GM04504 (cell line): ENCODE measurements at regions not wholly inside any gene's neighbourhood (a gene's known extent, or its start where the extent isn't known, plus 50 kb on each side); places are given as distances from the start of the nearest gene placed in this dataset.

Source experiments
- DNase-seq: peaks from one replicate; pipeline ENCODE4 v3.0.0-alpha.2; 2012; ENCODE audit warnings: low read depth

DNA sequence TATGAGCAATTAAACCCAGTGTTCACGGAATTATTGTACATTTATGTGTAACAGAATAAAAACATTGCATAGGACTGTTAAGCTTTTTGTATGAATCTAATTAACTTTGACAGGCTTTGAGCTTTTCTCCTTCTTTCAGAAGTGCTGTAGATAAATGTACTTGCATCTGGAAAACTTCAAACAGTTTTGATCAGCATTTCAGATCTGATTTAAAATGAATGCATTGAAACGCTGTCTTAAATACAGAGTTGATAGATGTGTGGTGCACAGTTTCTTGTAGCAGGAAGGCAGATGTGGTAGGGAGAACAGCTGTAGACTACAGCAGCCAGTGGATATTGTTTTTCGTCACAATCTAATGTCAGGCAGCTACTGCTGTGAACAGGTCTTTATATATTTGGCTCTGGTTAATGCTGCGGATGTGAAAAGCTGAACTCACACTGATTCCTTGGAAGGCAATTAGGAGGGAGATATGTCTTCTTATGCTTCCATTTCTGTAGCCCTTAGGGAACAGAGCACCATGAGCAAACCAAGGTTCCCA is 193.8 kb upstream of the GOLIM4 start:
- DNase-seq, result no peak

DNA sequence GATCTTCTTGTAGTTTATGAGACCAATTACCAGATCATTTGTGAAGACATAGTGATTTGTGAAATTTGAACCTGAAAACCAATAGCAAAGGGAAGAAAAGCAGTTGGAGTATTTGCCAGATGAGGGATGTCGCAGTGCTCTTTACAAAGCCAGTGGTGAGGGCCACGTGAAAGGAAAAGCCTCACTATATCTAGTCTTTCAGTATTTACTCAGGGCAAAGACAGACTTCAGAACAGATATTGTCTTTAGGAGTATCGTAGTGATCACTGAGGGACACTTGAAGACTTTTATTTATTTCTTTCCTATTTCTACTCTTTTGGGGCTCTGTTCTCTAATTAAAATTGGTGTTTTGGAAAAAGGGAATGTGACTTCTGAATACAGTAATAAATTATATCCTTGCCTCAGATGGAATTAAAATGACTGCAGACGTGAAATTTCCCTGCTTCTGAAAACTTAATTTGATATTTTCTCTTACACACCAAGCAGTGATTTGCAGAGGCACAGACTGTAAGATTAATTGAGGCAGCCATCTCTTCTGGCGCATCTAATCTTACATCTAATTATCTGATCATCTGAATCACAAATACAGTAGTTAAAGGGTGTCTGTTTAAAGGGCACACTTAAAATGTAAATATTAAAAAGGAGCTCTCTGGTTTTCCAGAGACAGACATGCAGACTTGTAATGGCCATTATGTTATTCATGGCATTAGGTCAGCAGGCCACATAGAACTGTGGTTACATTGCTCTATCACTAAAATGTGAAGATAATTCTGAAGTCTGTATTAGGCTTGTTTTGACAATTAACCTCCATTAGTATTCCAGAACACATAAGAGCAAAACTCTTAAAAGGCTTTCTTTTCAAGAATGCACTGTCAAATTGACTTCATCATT is 193.0 kb upstream of the GOLIM4 start:
- no peak for DNase-seq

DNA sequence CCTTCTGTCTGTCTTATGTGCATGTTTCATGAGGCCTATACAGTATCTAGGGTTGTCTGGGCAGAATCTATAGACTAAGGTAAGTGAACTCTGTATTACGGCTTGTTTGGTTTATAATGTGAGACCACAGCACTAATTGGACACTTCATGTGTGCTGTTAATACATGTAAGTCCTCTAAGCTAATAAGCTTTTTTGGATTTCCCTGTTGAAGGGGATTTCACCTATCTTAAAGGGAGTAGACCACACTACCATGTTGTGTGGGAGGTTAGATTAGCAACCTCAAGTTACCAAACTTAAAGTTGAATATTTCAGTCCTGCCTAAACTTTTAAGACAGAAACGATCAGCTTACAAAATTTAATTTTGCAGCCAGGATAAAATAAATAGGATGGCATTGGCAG is 189.8 kb upstream of the GOLIM4 start:
- no peak for DNase-seq

DNA sequence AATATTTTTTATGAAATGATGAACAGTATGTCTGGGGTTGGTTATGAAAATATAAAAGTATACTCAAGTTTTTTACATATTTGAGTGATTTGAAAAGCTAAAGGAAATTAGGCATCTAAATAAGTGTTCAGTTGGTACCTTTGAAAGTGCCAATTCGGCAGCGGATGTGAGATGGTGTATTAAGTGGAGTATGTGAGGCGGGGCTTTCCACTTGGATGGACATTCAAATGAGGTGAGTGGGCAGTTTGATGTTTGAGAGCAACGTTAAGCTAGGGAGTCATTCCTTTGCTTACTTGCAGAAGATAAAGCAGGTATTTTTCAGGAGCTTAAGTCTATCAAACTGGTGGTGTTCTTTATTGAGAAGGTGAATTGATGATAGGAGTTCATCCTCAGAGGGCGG is 189.0 kb upstream of the GOLIM4 start:
- DNase-seq, result no peak

DNA sequence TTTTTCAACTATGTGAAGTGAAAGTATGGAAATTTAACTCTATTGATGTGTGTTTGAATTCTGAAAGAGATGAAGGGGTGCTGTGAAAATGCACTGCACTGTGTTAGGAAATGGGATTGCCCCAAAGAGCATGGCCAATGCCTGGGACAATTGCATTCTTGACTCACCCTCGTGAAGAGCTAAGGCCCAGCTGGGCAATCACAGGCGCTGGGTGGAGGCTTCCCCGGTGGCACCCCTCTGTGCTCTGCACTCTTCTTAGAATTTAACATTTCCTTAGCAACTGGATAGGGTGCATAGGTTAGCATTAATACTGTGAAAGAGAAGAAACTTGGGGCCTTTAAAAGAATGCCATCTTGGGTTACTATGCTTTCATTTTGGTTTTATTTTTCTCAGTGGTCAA is 179.9 kb upstream of the GOLIM4 start:
- no peak for DNase-seq

DNA sequence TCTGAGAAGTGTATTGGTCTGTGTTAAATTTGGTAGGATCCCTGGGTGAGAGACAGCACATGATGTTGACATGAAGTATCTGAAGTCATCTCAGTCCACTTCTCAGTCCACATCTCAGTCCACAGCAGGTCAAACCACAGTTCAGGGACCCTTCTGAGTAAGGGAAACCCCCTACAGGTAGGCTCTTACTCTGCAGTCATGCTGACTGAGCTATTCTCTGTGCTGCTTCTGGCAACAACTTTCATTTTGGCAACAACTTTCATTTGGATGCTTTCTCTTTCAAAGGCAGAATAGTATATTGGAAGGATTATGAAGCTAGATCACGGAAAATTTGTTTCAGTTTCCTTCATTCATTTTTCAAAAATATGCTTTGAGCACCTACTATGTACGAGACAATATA is 178.2 kb upstream of the GOLIM4 start:
- DNase-seq, result no peak

DNA sequence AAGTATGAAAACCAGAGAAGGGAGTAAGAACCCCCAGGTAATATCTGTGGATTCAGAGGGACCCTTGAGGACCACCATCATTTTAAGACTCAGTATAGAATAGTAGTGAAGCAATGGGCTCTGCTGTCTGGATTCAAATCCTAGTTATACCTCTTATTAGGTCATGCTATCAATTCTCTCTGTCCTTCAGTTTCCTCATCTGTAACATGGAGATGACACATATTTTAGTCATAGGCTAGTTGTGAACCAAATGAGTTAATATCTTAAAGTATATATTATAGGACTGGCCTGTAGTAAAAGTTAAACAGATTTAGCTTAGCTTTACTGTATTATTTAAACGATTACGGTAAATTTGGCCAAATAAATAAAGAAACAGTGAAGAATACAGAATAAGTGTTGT is 177.3 kb upstream of the GOLIM4 start:
- no peak for DNase-seq

DNA sequence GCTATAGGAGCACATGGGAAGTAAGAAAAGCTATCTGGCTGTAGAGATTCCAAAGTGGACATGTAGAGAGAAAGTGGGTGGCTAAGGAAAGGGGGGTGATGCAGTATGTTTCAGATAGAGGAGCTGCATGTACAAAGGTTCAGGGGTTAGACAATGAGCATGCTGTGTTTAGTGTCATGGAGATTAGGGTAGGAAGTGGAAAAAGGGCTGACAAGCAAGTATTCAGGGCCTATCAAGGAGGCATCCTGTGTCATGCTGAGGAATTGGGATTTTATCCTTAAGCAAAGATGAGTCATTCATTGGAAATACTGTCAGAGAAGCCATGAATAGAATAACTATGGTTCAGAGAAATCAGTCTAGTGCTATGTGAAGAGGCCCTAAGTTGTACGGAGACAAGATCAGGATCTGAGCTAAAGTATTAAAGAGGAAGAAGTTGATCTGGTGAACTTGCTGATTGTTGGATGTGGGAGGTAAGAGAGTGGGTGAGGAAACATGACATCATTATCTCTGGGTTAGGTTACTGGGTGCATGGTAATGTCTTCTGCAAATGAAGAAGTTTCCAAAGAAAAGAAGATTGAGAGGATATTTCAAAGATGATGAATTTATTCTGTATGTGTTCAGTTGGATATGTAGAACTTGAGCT is 176.7 kb upstream of the GOLIM4 start:
- no peak for DNase-seq

DNA sequence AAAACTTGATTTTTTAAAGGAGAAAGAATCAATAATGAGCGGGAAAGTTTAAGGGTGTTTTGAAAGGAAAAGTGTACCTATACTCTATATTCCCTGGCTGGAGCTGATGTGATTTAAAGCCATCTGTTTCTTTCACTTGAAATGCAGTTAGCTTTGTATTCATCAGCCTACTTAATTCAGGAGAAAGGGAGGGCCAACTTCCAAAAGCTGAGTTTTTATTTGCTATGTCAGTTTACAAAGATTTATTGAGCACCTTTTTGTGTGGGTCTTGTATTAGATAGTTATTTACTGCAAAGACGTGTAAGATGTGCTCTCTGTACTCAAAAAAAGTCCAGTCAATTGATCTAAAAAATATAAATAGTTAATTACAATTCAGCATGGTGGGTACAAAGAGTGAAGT is 176.2 kb upstream of the GOLIM4 start:
- DNase-seq, result no peak

DNA sequence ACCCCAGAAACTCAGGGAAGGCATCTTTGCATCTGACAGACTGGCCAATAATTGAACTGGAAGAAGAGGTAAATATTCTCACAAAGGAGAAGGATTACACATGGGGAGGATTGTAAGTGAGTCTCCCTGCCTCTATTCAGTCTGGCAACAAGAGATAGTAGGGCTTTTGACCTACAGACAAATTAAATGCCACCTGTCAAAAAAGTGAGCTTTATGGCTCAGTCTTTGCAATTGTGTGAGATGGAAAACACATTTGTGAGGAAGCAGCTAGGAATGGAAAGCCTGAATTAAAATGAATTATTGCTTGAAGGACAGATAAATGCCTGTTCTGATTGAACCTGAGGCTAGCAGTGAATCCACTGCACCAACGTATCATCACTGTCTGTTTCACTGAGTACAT is 173.3 kb upstream of the GOLIM4 start:
- DNase-seq, result no peak

DNA sequence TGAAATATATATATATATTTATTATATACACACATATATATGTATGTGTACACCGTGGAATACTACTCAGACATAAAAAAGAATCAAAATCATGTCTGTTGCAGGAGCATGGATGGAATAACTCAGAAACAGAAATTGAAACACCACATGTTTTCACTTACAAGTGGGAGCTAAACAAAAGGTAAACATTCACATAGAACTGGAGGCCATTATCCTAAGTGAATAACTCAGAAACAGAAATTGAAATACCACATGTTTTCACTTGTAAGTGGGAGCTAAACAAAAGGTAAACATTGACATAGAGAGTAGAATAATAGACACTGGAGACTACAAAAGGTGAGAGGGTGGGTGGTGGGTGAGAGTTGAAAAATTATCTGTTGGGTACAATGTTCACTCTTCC is 171.5 kb upstream of the GOLIM4 start:
- no peak for DNase-seq

DNA sequence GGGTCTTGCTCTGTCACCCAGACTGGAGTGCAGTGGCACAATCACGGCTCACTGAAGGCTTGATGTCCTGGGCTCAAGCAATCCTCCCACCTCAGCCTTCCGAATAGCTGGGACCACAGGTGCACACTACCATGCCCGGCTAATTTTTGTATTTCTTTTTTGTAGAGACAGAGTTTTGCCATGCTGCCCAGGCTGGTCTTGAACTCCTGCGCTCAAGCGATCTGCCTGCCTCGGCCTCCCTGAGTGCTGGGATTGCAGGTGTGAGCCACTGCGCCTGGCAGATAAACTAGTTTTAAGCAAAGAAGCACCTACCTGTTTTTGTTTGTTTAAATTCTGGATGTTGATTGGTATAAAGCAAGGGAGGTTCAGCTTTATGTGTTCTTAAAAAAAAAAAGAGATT is 170.6 kb upstream of the GOLIM4 start:
- DNase-seq, result no peak

DNA sequence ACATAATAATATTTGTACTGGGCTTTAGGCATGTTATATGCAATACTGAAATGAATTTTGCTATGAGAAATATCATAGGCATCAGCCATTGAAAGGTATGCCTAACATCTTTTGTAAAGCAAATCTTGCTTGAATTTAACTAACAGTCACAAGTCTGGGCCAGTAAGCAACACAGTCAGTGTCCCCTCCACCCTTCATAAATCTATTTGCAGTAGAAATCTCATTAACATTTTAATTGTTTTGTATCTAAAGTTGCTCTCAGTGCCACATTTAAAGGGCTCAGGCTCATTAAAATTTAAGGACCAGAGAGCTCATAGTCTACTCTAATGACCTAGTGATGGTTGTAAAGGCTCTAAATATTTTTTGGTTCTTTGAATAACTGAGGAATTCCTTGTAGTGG is 167.2 kb upstream of the GOLIM4 start:
- no peak for DNase-seq

DNA sequence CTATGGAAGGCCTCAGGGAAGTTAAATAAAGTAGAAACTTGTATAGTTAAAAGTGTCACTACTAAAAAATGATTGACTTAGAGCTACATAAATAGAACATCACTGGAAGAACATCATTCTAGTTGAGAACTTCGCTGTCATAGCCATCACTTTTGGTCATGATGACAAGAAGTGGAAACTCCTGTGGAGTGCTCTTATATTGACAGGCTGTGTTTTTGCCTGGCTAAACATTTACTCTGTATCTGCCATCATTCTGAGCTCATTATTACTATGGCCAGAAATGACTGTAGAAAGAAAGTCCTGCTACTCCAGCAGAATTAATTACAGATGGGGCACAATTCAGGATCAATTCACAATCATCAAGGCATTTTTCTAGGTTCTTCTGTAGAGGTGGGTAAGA is 165.1 kb upstream of the GOLIM4 start:
- no peak for DNase-seq

DNA sequence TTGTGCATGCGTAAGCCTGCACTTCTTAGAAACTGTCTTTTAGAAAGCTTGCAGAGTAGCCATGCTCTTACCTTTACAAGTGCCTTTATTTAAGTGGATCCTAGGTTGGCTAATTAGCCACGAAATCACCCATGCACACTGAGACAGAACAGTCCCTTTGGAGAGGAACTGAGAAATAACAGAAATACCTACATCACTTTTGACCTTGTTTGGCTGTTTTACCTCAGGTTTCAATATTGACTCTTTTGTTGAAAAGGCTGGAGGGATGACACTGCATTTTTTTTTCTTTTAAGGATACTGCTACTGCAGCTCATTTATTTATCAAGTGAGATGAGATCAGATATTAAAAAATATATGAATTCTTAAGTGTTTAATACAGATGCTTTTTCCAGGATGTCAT is 155.6 kb upstream of the GOLIM4 start:
- no peak for DNase-seq

DNA sequence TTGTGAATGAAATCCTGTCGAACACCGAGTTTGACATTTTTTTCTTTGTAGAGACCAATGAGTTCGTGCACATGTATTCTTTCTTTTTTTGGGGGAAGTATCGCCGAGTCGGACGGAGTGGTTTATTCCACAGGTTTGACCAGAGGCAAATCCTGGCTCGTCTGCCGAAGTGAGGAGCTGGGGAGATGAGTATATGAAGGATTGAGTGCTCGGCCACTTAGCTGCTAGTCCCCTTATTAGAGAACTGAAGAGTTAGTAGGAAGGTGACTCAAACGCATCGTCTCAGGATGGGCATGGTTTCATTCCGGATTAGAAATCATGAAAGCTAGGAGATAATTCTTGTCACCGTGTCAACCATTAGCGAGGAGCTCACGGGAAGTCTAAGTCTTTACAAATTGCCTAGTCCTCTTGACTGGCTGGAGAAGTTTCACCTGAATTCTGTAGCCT is 154.7 kb upstream of the GOLIM4 start:
- no peak for DNase-seq

DNA sequence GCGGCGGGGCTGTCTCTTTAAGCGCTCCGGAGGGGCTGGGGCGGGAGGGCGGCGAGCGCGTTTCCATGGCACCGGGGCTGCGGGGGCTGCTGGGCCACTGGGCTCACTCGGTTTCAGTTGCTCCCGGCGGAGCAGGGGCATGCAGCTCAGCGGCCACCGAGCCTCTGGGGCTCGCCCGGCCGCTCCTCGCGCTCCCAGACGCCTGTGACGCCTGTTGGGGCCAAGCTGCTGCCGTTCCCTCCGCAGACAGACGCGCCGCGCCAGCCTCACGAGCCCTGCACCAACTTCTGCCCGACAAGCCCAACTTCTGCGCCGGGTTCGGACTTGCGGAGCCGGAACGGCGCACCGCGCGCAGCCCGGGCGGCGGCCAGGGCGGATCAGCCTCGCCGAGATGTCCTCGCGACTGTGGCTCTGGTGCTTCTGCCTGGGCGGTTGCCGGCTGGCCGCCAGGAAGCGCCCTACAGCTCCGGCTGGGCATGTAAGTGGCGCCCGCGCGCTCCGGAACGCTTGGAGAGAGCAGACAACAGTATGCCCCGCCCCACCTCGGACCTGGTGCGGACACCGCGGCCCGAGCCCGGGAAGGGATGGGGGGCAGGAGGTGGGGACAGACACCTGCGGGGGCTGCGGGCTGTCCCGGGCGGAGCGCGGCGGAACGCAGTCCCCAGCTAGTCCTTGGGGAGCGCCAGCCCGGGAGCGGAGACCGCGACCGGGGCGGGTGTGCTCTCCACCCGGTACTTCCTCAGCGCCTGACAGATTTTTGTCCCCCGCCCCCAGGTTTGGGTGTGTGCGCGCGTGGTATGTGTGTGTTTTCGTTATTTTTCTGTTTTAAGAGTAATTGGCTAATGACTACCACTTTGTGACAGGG is 154.1 kb upstream of the GOLIM4 start:
- peak; percentile 21 for DNase-seq

DNA sequence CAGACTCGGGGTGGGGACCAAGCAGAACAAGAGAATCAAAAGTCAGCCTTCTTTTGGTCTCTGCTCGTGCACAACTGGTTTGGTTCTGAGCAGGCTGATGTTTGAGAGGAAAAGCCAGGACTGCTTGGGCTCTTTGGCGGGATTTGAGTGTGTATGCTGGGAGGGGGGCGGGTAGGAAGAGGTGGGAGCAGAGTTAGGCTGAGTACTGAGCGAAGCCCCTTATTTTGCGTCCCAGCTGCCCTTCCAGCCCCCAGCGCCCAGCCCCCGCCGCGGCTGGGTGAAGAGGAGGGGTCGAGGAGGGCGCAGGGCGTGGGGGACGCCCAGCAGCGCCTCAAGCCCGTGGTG is 153.5 kb upstream of the GOLIM4 start:
- no peak for DNase-seq

DNA sequence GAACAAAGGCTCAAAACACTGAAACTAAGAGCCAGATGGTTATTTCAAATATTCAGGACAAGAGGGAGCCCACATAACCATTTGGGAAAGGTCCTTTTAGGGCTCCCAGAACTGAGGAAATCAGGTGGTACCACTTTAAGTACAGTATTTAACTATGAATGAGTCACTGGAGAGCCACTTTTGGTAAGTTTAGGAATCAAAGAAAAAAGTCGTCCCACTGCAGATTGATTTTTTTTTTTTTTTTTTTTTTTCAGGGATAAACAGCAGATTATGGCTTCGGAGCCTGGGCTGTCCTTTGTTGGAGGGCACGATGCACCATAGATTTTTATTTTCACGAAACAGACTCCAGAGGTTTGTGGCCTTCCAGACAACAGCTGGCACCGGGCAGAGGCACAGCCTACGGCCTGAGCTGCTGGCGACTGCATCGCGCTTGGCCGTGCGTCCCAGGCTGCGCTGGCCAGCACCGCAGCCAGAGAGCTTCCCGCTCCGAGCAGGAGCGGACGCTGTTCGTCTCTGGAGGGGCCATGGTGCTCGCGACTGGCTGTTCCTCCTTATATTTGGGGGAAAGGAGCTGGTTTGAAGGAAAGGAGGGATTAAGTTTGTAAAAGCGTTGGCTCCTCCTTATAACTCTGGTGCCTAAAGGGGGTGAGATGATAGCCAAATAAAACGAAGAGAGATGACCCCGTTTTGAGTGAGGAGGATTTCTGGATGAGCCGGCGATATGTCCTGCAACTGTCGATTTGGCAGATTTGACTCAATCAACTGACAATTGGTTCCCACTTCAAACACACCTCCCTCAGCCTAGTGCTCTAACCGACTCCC is 152.9 kb upstream of the GOLIM4 start:
- no peak for DNase-seq

DNA sequence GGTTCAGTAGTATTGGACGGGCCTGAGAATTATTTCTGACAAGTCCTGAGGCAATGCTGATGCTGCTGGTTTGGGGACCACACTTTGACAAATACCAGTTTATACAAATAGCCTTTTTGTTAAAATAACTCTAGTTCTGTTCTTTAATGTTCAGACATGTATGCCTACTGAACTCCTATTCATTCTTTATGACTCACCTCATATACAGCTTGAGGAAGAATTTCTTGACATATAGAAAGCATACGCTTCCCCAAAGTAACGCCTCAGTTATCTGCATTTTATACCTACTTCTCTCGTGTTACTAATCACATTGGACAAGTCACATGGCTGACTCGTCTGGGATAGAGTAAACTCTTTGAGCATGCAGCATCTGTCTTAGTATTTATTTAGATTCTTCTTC is 145.4 kb upstream of the GOLIM4 start:
- no peak for DNase-seq

DNA sequence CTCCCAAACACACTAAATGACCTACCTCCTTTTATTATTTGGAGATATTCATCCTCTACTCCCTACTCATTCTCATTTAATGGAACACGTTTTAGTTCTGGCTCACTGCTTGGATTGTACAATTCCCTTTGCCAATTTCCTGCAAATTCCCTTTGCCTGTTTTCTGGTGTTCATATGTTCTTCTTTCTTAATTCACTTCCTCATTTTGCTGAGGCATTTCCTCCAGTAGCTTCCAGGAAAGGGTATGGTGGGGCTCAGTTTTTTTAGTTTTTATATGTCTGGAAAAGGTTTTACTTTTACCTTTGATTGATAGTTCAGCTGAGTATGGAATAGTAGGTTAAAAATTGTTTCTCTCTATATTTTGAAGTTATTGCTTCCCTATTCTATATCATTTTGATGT is 143.6 kb upstream of the GOLIM4 start:
- DNase-seq, result no peak

DNA sequence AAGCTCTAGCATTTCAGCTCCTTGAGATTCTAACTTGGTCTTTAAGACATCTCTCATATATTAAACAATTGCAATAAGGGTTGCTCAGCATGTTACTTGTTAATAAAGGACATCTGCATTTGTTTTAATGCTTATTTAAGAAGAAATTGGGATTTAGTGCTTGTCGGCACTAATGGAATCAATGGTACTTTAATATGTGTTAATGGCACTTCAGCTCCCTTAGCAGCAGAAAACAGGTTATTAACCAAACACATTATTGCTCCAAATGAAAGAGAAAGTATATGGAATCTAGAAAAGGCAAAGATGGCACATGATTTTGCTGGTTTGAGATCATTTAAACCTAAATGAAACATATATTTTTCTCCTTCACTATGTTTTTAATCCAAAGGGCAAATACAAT is 137.3 kb upstream of the GOLIM4 start:
- DNase-seq, result no peak
